ENCODE measurements at regions not wholly inside any gene's neighbourhood (a gene's known extent, or its start where the extent isn't known, plus 50 kb on each side); places are given as distances from the start of the nearest gene placed in this dataset.
"Not testable (repeated sequence)": the region's sequence is repeated elsewhere in the genome, so short reads cannot be mapped to it uniquely, and the experiment has no call there.

DNA sequence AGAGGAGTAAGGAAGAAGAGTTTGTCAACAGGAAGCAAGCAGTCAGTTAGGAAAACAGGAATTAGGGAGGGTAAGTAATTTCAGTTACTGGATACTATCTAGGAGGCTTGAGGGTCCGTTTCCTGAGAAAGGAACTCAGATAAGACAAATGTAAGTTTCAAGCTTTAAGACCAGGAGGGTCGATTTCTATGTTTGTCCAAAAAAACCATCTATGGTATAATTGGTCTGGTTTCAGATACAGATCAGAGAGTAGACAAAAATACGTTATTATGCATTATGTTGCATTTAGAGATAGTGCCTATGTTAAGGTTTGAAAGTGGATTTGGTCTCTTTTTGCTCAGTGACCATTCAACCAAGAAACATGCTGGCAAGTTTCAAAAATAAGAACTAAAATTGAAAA, 789.6 kb upstream of the PCDH20 start:
- DNase-seq (ENCODE audit: low read depth): no peak

DNA sequence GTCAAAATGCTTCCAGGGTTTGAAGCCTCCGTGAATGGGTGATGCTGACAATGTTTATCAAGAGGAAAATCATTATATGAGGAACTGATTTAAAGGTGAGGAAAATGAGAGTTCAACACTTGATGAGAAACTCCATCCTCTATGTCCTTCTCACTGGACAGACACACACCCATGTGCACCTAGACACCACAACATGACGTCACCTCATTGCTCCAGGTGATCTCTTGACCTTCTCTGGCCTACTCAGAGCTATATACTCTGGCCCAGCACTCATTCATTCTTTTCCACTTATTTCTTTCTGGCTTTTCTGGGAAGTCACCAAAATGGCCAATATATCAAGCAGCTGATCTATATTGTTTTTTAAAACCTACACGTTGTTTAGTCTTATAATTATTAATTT, 778.7 kb upstream of the PCDH20 start:
- no peak for DNase-seq (ENCODE audit: low read depth)

DNA sequence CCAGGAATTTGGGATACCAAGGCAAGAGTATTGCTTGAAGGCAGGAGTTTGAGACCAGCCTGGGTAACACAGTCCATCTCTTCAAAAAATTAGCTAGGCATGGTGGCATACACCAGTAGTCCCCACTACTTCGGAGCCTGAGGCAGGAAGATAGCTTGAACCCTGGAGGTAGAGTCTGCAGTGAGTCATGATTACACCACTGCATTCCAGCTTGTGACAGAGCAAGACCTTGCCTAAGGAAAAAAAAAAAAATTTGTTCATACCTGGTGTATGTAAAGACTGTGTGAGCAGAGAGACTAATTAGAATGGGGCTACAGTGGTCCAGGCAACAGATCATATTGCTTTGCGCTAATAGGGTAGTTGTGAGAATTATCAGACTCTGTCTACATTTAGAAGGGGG, 778.3 kb upstream of the PCDH20 start:
- peak; percentile 4 for DNase-seq (ENCODE audit: low read depth)

DNA sequence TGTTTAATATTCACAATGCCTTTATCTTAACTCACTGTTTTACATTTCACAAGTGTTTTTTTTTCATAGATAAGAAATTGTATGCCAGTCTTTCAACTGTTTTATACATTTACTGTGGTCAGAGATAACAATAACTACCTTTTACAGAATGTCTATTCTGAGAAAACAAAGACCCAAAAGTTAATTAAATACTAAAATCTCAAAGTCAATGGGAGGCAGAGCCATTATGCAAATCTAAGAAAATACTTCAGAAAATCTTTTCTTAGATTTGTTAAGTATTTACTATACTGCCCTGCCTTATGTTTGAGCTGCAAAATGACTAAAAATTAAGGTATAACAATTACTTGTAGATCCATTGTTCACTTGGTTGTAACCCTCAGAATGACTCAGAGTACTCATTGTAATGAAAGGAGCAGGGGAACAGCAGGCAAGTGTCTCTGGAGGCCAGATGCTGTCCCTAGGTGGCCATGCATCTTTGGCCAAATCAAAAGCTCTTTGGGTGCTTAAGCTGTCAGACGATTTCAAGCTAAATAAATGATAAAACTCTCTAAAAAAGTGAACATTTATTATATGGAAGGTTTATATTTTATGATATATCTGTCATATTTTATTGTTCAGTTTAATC, 770.1 kb upstream of the PCDH20 start:
- DNase-seq (ENCODE audit: low read depth): no peak

DNA sequence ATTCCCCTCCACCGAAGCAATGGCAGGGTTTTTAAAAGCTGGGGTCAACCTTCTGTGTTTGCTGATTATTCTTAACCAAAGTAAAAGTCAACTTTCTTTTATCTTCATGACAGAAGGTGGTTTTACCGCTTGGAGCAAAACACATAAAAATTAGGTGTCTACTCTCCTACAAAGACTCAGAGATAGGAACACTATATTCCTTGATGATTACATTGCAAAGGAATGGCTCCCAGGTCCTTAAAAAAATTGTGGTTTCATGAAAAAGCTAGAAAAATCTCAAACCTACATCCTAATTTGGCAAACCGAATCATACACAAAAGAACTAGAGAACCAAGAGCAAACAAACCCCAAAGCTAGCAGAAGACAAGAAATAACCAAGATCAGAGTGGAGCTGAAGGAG, 760.4 kb upstream of the PCDH20 start:
- DNase-seq (ENCODE audit: low read depth): no peak

DNA sequence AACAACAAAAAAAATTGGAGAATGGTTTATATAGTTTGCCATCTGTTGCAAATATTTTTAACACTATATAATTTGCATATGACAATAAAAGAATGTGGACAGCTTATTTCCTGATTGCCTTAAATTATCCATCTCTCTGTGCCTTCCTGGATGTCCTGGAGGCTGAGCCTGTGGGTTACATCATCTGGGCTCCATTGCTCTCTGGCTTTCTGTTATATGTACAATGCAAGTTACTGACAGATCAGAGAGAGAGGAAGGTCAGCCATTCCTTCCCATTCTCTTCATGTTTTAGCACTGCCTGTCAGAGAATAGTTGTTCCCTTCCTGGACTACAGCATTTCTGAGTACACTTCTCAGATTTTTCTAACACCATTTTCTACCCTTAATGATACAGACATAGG, 758.3 kb upstream of the PCDH20 start:
- no peak for DNase-seq (ENCODE audit: low read depth)

DNA sequence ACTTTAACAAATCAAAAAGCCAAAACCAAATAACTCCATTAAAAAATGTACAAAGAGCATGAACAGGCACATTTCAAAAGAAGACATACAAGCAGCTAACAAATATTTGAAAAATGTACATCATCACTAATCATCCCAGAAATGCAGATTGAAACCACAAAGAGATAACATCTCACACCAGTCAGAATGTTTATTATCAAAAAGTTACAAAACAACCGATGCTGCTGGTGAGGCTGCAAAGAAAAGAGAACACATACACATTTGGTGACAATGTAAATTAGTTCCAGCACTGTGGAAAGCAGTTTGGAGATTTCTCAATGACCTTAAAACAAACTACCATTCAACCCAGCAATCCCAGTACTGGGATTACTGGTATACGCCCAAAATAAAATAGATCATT, 756.0 kb upstream of the PCDH20 start:
- DNase-seq (ENCODE audit: low read depth): no peak

DNA sequence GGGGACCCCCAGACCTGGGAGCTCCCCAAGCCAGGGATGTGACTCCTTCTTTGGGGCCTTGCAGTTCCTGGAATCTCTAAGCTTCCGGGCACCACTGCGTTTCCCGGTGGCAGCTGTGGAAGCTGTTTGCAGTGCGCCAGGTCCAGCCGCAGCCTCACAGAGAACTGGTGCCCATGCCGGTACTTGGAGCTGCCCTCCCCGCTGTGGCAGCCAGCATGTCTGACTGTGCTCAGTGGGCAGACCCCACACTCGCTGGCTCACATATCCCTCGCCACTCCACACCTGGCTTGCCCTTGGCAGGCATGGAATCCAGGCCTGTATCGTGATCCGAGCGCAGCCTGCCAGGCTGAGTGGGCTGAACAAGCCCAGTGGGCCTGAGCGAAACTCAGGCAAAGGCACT, 753.2 kb upstream of the PCDH20 start:
- no peak for DNase-seq (ENCODE audit: low read depth)

DNA sequence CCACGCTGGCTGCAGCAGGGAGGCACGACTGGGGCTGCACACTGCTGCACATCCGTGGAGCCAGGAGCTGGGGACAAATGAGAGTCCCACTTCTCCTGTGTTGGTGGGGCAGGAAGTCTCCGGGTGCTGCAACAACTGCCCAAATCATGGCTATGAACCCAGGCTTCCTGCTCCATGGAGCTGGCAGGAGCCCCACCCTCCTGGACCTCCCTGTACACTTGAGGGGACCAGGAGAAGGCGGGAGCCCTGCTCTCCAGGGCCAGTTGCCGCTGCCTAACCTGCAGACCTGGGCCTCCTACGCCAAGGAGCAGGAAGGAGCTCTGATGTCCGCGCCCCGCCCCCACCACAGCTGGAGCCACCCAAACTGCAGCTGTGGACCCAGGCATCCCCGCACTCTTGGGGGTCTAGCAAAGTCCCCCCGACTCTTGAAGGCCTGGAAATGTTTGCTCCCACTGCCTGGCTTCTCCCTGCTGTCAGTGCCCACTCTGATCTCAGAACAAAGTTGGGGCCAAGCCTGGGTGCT, 752.1 kb upstream of the PCDH20 start:
- DNase-seq (ENCODE audit: low read depth): no peak

DNA sequence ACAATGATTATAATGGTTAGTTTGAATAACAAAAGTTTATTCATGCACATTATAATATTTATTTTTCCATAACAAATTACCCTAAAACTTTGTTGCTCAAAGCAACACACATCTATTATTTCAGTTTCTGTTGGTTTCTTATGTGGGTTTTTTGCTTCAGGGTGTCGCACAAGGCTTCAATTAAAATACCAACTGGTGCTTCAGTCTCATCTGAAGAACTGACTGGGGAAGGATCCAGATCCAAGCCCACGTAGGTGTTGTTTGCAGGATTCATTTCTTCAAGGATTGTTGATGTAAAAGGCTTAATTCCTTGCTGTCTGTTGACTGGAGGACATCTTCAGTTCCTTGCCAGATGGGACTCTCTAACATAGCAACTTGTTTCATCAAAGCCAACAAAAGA, 747.2 kb upstream of the PCDH20 start:
- DNase-seq (ENCODE audit: low read depth): no peak

DNA sequence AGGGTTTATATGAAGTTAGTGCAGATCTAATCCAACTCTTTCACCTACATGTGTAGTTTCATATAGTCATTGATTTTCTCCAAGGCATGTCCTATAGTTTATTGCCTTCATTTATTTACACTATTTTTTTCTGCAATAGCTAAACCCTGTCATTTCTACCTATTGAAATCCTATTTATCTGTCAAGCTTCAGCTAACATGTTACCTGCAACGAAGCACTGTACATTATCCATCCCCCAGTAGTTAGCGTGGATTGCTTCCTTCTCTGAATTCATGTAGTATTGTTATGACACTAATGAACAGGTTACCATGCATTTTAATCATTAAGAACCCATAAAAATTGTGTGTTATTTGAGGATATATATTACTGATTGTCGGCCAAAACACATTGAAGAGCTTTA, 742.9 kb upstream of the PCDH20 start:
- DNase-seq (ENCODE audit: low read depth): no peak

DNA sequence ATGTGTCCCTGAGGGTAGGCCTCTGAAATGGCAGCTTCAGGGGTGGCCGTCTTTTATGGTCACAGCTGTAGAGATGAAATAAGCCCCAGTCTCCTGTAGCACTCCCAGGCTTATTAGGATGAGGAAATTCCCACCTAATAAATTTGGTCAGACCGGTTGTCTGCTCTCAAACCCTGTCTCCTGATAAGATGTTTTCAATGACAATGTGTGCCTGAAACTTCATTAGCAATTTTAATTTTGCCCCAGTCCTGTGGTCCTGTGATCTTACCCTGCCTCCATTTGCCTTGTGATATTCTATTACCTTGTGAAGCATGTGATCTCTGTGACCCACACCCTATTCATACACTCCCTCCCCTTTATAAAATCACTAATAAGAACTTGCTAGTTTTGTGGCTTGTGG, 736.1 kb upstream of the PCDH20 start:
- DNase-seq (ENCODE audit: low read depth): not testable (repeated sequence)

DNA sequence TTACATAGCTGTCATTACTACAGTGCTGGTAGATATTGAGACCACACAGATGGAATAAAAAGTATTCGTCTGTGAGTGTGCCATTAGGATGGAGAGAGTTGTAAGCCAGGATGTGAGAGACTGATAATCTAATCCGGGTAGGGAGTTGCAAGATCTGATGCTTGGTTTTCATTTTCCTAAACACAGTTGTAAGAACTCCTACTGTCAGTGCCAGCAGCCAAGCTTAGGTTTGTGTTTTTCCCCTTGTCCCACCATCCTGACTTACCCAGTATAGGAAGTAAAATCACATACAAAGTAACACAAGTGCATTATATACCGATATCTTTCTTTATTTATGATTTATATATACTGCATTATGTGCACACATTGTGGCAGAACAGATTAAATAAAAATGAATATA, 726.4 kb upstream of the PCDH20 start:
- no peak for DNase-seq (ENCODE audit: low read depth)

DNA sequence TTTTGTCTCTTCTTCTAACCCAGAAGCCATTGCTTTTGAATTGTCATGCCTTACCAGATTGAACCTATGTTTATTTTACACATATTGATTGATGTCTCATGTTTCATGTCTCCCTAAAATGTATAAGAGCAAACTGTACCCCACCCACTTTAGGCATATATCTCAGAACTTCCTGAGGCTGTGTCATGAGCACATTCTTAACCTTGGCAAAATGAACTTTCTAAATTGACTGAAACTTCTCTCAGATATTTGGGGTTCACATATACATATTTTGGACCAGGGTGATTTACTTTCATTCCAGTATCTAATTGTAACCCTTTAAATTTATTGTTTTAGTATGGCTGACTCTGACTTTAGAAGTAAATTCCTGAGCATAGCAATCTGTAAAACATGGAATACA, 723.9 kb upstream of the PCDH20 start:
- DNase-seq (ENCODE audit: low read depth): no peak

DNA sequence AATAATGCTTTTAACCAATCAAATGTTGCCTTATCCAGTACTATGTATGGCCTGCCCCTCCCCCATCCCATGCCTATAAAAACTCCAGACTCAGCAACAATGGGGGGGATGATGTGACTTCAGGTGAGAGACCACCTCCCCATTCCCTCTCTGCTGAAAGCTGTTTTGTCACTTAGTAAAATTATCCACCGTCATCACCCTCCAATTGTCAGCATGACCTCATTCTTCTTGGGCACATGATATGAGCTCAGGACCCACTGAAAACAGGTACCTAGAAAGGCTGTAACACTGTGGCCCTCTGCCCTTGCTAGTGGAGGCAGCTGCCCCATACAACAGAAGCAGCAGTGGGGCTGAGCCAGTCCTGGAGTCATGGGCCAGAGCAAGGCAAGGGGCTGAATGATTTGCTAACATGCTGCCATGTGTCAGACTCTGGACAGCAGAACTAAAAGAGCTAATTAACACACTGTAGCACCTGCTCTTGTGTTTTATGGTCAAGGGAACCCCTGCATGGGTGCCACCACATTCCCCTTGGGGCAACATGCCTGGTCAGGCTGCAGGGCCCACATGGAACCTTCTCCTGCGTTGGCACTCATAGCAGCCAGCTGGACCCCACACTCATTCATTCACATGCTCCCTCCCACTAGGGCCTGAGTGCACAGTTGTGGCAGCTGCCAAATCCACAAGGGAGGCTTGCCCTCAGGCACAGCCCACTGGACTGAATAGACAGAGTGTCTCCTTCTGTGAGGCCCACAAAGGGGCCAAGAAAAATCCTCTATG, 722.2 kb upstream of the PCDH20 start:
- DNase-seq (ENCODE audit: low read depth): no peak

DNA sequence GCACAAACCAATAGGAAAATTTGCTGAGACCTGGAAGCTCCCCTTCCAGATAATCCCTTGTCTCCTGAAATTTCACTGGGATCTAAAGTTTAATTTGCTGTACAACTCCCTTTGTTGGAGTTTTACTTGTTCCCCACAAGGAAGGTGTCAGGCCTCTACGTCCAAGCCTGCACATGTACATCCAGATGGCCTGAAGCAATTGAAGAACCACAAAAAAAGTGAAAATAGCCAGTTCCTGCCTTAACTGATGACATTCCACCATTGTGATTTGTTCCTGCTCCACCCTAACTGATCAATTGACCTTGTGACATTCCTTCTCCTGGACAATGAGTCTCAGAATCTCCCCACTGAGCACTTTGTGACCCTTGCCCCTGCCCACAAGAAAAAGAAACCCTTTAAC, 716.0 kb upstream of the PCDH20 start:
- no peak for DNase-seq (ENCODE audit: low read depth)

DNA sequence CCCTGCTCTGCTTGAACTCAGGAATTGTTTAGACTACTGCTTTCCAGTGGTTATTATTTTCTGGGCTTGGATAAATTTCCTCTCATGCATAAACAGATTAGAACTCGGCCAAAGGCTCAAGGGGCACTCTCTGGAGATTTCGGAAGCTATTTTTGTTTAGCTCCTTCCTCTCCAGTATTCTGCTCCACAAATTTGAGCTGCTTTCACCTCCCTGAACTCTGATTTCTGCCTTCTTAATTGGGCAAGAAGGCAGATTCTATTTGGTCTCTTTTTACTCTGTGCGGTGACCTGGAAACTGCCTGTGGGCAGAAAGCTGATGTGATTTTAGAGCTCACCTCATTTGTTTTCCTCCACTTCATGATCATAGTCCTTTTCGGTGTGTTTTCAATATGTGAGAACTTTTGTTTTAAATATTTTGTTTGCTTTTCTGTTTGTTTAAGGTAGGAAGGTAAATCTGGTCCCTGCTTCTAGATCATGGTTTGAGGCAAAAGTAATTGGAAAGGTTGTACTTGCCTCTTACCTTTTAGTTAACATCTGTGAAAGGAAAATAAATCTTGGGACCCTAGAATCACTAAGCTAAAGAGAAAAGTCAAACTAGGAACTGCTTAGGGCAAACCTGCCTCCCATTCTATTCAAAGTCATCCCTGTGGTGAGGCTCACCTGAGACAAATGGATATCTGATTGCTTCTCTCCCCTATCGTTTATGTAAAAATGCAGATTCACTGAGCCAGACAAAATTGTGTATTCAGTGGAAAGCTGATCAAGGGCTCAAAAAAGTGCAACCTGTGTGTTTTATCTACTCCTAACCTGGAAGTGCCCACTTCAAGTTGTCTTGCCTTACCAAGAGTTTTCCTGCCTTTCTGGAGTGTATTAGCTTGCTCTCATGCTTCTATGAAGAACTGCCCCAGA, 714.7 kb upstream of the PCDH20 start:
- no peak for DNase-seq (ENCODE audit: low read depth)

DNA sequence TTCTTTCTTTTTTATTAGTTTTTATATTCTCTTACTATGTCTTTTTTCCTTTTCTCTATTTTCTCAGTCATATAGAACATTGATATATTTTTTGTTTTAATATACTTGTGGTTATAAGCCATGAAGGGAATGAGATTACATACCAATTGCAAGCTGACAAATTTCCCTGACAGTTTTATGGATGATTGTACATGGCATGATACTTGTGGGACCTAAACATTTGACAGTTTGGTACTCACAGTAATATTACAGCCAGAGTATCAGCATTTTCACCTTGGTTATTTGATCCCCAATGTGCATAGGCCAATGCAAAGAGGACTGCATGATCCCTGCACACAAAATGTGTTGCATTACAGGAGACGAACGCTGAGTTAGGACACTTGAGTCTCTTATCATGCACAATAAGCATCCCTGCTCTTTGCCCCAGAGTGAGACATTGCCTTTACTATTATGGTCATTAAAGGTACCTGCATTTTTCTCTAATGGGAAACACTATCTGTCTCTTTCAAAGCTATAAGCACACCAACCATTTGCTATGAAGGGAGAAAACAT, 713.4 kb upstream of the PCDH20 start:
- no peak for DNase-seq (ENCODE audit: low read depth)

DNA sequence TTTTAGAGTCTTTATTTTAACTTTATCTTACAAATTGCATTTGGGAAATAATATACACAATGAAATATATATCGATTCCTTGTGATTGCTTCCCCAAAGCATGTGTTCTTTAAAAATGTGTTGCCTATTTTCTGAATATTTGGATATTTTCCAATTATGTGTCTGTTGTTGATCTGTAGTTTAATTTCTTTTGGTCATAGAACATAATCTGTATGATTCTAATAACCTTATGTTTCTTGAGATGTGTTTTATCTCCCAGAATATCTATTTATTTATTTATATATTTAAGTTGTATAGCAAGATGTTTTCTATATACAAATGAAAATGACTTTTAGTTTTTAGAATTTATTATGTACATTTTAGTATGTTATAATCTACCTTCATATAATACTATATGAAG, 710.8 kb upstream of the PCDH20 start:
- no peak for DNase-seq (ENCODE audit: low read depth)

DNA sequence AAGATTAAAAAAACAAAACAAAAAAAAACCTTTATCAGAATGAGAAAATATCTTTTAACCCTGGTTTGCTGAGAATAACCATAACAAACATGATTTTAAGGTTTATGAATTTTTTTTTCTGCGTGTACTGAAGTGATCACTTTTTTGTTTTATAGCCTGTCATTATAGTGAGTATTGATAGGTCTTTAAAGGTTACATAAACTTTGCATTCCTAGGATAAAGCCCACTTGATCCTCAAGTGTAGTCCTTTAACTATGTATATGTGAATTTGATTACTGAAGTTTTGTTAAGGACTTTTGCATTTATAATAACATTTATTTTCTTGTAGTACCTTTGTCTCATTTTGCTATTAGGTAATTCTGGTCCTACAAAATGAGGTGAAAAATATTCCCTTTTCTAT, 709.8 kb upstream of the PCDH20 start:
- DNase-seq (ENCODE audit: low read depth): no peak

DNA sequence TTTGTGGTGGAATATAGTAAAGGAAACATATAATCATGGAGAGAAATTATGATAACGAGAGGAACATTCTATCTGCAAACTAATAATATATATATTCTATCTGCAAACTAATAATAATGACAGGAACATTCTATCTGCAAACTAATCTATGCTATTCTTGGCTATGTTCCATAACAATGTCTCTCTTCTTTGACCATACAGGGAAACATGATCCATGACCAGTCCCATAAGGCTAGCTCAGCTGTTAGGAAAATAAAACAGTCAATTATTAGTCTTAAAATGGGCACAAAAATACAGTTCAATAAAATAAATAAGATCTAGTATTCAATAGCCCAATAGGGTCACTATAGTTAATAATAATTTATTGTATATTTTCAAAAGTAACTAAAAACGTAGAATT, 707.8 kb upstream of the PCDH20 start:
- no peak for DNase-seq (ENCODE audit: low read depth)

DNA sequence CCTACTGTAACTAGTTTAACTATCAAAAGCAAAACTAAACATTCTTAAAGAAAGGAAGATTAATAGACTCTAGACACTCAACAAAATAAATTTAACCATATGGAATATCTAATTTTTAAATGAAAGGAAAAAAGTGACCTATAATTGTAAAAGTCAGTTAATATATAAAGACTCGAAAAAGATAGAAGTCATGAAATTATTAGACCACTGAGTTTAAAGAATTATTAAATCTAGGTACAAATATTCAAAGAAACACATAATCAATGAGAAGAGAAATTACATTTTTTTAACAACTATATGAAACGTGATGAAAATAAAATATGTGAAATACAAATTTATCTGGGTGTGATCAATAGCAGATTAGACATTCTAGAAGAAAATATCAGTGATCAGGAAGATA, 706.8 kb upstream of the PCDH20 start:
- DNase-seq (ENCODE audit: low read depth): no peak

Measured in Daoy (cell line).